Activated CD4-positive, alpha-beta T cell treated with anti-CD3 and anti-CD28 coated beads for 48 hours (primary cell): ENCODE measurements at regions not wholly inside any gene's neighbourhood (a gene's known extent, or its start where the extent isn't known, plus 50 kb on each side); places are given as distances from the start of the nearest gene placed in this dataset.

Source experiments
- DNase-seq: peaks from one replicate; pipeline ENCODE4 v3.0.0-alpha.2; 2020

DNA sequence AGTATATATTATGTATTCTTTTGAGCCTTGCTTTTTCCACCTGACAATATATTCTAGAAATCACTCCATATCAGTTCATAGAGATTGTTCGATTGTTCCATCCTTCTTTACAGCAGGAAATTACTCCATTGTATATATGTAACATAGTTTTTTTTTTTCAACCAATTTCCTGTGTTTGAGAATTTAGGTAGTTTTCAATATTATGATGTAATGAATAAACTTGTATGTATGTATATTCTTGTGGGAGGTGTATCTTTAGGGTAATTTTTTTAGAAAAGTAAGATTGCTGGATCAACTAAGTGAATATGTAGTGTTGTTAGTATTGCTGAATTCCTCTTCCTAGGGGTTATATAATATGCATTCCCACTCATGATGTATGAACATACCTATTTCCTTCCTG lies 165.9 kb upstream of the PITX1 start:
- no peak for DNase-seq

DNA sequence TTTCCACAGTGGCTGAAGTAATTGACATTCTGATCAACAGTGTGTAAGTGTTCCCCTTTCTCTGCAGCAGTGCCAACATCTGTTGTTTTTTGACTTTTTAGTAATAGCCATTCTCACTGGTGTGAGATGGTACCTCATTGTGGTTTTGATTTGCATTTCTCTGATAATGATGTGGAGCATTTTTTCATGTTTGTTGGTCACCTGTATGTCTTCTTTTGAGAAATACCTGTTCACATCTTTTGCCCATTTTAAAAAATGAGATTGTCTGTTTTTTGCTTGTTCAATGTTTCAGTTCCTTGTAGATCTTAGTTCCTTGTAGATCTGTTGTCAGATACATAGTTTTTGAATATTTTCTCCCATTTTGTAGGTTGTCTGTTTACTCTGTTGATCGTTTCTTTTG lies 162.5 kb upstream of the PITX1 start:
- no peak for DNase-seq

DNA sequence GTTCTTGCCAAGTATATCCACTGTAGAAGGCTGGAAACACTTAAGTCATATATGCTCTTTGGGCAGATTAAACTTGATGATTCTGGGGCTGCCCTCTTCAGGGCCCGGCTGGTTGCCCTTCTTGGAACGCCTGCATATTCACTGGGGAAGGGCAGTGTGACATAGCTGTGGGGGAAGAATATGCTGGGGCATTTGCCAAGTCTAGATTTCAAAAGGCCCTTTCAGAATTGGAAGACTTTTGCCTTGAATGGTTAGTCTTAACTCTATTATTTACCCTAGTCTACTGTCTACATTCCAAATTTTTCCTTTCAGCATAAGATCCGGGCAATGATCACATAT lies 161.2 kb upstream of the PITX1 start:
- no peak for DNase-seq

DNA sequence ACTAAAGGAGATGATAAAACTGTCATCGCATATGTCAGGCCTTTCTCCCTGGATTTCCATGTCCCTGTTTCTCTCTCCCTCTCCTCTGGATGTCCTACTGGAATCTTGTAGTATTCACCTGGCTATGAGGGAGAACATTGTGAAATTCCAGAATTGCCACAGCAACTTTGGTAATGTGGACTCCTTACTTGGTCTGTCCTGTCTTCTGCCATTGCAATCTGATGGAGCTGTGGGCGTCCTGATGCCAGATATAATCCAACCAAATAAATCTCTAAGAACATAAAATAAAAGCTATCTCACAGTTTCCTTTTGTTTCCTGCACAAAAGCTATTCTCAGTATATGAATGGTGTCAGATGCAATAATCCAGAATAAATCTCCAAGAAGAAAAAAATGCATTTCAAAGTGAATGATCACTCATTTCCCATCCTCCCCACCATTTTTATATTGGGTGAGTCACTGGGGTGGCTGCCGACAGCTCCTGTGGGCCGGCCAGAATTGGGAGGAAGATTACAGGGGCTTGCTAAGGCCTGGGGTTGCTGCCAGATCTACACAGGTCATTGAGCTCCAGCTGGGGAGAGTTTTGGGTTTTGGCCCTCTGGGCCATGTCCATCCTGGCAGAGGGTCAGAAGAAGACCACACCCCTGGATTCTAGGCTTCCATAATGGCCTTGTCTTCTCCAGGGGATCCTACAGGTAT lies 160.7 kb upstream of the PITX1 start:
- no peak for DNase-seq

DNA sequence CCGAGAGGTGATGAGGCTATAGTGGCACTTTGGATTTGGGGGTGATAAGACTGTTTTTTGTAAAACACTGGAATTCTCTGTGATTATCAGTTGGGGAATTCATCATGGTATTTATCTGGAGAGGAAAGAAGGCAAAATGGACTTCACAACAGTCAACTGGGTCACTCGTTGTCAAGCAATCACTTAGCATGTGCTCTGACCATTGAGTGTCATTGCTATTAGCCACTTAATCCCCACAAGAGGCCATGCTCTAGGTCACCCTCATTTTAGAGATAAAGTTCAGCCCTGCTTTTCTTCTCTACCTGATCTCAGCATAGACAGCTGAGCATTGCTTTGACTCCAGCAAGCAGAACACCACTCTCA lies 160.1 kb upstream of the PITX1 start:
- DNase-seq = no peak

DNA sequence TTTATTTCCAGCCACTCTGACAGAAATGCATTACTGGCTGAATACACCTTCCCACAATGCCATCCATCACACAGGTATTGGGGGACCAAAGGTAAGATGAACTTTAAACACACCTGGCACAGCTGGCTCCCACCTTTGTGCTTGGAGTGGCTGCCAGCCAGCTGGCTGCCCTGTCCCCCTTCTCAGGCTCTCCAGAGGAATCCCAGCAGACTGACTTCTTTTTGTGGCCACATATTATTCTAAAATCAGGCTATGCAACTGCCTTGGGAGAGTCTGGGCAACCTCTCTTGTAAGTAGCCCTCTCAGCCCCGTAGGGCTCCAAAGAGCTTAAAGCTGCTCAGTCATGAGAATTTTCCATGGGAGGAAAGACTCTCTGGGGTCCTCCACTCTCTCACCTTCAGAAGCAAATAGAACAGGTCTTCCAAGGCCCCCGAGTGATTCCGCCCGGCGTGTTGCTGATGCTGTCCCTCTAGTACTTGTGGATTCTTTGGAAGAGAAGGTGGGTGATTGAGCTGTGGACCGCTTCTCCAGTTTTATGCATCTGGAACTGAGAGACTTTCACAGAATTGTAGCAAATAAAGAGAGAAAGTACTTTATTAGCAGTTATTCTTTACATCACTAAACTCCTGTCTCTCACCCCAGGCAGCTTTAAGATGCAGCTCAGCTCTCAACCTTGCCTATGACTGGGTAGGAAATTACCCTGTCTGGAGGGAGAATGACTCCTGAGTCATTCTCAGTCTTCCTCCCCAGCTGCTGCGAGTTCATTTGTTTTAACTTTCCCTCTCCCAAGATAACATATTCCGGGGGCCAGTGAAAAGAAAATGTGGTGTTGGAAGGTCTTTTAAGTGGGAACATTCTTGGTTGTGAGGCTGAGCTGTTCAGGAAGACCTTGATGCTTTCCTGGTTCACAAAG lies 159.4 kb upstream of the PITX1 start:
- DNase-seq = no peak

DNA sequence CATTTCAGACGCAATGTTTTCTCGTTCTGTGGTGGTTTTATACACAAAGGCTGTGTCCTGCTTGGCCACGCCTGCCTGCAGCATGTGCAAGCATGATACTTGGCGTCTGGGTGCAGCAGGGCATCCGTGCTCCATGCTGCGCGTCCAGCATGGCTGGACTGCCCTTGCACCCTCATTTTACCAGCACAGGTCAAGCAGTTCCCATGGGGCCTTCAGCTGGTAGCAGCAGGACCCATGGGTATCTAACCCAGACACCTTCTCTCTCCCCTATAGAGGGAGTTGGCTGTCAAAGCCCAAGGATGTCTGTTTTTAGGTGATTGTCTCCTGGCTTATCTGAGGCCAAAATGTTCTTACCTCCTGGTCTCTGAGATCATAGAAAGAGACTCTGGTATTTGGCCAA lies 158.3 kb upstream of the PITX1 start:
- DNase-seq = no peak

DNA sequence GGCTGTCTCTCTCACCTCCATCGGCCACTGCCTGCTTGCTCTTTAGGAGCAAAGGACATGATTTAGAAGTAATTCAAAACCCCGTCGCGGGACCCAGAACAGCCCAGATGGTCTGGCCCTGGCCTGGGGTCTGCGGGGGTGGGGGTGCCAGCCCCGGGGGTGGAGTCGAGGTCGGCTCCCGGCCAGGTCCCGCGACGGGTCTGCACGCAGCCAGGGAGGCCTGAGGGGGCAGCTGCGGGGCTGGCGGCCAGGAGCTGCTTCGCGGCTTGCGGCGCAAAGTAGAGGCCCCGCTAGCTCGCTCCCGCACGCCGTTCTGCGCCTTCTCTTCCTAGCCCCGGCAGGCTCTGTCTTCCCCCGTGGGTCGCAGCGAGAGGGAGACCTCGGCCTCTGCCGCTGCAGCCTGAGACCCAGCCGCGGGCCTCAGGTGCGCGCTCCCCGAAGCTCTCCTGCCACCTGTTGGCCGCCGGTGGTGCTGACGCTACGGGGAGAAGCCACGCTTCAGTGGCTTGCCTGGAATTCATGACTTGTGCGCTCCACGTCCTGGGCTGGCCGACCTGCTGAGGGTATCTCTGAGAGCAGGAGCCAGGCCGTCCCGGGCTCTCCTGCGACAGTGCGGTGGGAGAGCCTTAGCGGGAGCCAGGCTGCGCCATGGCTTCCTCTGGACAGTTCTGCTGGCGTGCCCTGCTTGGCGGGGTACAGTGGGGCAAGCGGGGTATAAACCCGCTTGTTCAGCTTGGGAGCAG lies 157.2 kb upstream of the PITX1 start:
- DNase-seq = peak; percentile 86

DNA sequence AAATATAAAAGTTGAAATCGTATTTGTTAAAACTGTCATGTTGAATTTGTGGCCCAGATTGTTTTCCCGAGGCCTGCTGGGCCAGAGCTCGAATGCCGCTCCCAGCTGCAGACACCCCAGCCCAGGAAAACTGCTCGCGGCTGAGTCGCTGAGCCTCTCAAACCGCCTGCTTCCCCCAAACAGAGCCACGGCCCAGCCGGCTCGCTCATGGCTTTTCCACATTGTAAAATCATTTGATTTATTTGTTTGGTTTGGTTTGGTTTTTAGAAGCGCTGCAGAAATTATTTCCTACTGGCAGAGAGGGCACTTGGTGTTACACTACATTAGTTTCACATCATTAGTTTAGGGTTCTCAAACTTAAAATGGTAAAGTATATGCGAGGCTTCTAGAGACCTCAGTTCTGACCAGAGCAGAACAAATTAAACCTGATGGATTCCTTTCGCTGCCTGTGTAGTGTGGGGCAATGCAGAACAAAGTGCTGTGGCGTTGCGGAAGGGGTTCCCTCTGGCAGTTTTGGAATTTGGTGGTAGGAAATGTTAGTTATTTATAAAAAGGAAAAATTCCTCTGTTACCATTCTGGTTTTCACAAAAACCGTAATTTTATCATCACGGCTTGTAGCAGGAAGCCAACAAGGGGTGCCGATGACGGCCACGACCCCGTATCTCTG lies 156.5 kb upstream of the PITX1 start:
- DNase-seq = no peak

DNA sequence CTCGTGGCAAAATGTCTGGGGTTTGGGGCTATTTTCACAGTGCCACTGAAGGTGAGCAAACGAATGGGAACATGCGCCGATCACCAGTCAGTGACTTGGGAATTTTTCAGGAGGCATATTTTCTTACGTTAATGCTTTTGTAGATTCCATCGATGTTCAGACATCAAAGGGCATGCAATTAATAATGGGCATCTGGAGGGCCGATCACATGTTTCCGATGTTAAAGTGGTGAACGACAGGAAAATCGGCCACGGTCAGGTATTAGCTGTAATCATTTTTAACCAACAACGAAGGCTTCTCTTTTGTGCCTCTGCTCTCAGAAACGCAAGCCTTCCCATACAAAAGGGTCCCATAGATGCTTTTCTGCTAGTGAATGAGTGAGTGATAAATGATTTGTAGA lies 155.0 kb upstream of the PITX1 start:
- no peak for DNase-seq

DNA sequence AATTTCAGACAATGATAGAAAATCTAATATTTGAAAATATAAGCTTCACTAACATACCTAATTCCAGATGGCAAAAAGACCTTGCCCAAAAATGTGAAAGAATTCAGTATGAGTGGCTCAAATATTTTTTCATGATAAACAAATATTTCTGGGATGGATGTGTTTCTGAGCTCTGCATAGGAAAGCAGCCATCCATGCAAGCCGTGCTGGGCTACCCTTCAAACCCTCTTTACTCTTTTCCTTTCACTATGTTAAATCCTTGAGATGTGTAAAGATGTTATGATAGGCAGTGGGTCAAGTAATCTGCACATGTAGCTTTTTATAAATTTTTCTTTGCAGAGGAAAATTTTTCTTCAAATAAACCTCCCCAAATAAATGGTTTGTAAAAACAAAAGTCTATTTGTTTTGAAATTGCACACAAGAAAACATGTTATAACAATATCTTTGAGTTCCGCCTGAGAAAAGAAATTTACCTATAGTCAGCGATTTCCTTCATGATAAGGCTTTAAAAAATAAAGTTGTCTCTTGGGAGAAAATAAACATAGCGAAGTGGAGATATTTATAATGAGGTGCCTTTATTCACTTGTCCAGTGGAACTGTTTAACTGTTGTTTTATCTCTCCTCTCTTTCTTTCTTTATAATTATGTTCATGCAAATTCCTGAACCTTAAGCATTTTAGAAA lies 154.3 kb upstream of the PITX1 start:
- DNase-seq = no peak

DNA sequence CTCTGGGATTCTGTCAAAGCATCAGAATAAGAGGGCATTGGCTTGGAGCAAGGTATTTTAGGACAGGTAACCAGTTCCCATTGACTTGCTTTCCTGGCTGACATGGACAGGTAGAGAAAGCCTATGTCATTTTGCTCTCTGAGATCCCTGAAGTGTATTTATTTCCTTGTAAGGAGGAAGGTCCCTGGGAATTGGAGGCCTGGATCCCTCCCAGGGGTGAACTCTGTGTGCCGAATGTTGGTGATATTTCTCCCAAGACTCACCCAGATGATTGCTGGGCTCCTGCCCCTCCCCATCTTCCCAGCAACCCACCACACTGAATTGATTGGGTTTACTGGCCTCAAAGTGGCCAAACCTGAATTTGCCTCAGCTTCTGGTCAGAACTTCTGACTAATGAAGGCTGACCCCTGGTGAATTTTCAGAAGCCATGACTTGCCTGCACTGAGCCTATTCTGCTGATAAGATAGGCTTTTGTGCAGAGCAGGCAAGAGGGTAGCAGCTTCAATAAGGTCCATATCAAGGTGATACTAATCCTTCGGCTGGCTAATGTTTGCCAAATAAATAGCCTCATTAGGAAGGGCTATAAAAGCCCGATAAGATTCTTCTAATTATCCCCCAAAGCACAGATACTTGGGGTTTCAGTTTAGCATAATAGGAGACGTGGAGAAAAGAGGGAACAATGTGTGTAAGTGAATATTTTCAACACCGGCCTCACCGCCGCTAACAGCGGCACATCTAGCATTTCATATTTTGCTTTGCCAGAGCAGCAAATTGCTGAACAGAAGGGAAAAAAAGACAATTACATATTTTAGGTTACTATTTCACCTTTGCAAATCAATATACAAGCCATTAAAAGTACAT lies 152.9 kb upstream of the PITX1 start:
- no peak for DNase-seq

DNA sequence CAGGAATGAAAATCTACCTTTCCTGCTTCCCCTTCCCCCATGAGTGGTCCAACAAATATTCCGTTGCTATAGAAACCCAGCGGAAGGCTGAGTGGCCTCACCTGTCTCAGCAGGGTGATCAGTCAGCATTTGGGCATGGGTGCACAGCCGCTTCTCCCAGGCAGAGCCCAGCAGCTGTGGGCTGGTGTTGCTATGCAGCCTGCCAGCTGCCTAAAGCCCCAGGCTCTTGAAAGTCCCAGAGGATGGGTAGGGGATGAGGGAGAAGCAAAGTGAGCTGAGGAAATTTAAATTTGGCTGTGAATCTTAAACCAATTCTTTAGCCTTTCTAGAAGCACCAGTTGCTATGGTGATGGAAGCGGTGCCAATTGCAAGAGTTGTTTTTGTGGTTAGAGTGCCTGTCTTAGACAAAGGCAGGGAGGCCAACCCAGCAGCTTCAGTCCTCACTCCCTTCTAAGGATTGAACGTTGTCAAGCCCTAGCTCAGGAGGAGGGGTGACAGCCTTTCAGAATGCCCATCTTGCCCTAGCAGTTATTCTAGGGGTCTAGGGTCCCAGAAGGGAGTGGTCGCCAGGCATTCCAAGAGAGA lies 151.5 kb upstream of the PITX1 start:
- DNase-seq = no peak

DNA sequence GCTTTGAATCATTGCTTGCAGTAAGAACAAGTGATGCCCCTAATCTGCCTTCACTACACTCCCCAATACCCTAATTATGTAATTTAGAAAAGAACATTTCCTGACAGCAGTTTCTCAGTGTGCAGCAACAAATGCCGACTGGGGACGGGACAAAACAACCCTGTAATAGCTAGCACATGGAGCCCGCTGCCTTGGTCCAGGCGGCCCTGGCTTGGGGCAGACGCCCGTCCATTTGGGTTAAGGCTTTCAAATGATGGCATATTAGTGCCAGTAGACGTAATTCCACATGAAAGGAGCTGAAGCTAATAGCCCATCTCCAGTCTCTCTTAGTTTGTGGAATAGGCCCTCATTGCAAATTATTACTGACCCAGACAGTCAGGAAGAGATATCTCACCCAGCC lies 150.6 kb upstream of the PITX1 start:
- no peak for DNase-seq

DNA sequence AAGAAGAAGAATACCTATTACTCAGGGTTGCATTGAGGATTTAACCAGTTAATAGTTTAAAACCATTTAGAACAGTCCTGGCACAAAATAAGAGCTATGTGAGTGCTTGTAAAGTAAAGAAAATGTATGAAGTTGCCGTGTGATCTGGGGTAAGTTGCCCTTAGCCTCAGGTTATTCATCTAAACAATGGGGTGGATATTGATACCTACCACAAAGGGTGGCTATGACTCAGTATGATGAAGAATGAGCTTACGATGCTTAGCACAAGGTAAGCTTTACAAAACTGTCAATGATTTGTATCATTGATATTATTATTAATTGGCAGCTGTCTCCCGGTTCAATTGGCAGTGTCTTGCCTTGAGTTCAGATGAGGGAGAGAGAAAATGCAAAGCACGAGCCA lies 149.4 kb upstream of the PITX1 start:
- no peak for DNase-seq

DNA sequence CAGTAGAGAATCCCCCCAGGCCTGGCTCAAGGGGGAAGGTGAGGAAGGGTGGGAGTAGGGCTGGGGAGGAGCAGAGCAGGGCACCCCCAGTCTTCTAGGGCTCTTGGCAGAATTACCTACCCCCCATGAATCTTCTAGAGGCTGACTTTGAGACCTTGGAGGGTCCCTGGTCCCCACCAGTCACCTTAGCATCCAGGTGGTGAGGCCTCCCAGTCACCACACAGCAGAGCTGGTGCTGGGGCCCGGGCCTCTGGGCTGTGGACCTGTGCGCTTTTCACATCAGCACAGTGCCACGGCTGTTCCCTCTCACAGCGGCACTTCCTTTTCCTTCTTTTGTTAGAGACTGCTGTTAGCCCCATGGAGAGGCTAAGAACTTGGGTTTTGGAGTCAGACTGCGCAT lies 148.6 kb upstream of the PITX1 start:
- no peak for DNase-seq

DNA sequence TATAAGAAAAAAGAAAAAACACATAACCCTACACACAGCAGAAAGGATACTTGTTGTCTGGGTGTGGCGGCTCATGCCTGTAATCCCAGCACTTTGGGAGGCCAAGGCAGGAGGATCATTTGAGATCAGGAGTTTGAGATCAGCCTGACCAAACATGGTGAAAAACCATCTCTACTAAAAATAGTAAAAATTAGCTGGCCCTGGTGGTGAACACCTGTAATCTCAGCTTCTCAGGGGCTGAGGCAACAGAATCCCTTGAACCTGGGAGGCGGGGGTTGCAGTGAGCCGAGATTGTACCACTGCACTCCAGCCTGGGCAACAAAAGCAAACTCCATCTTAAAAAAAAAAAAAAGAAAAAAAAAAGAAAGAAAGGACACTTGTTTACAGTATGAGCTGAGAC lies 147.6 kb upstream of the PITX1 start:
- DNase-seq = no peak

DNA sequence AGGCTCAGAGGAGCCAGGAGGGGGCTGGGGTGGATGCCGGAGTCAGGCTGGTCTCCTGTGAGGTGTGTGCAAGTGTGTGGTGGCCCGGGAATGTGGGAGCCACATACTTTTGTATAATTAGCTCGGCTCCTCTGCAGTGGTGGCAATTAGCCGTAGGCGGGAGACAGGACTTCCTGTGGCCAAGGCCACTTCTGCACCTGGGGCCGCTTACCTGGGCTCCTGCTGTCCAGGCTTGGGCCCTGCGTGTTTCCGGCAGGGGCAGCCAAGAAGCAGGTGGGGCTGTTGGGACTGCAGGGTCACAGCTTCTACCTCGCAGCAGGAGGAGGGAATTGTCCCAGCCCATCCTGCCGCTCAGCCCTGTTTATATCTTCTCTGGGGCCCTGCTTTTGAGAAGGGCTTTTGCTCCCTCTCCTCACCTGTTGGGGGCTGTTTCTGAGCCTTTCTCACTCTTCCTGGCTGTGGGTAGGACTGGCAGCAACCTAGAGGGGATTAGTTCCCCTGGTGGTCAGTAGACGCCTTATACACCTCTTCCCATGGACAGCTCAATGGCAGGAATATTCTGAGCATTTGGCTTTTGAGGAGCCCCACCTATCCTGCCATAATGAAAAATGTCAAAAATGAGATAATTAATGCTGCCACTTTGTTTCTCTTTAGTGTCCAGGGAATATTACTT lies 145.4 kb upstream of the PITX1 start:
- DNase-seq = no peak

DNA sequence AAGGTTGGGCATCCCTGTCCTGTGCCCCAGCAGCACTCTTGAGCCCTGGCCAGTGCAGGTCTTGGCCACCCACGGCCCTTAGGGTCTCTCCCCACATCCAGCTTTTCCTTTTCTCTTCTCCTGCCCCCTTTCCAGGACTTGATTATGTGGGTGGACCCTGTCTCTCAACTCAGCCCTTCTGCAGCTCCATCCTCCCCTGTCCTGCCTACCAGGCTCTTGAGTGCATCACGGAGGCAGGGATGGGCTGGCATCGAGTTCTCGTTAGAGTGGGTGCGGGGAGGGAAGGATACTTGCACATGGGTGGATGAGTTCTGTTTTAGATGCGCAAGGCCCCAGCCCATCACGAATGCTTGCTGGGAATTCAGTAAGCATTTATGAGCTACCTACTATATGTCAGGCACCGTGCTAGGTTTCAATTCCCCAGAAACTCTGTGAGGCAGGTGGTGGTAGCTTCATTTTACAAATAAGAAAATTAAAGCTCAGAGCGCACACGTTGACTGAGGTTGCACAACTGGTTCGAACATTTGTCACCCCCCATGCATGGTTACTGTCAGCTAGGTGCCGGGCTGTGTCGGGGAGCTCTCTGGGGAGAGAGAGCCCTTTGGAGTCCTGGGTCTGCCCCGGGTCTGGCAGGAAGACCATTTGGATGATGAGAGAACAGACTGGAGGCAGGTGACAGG lies 144.6 kb upstream of the PITX1 start:
- no peak for DNase-seq

DNA sequence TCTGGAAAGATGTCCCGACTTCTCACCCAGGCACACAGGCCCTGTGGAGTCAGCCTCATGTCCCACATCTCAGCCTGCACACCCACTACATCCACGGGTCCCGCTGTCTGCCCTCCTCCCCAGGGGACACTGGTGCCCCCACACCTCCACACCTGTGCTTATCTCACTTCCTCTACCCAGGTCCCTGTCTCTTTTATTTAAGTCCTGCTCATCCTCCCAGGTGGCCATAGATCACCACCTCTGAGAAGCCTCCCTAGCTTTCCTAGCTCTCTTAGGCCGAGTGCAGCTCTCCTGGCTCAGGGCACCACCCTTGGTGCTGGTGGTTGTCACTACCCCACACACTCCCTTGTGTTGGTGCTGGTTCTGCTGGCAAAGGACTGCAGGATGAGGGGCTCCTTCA lies 143.6 kb upstream of the PITX1 start:
- no peak for DNase-seq
